ENCODE measurements at regions not wholly inside any gene's neighbourhood (a gene's known extent, or its start where the extent isn't known, plus 50 kb on each side); places are given as distances from the start of the nearest gene placed in this dataset.
A peak's percentile ranks its signal among the peaks of the same experiment; 100 is the strongest.

DNA sequence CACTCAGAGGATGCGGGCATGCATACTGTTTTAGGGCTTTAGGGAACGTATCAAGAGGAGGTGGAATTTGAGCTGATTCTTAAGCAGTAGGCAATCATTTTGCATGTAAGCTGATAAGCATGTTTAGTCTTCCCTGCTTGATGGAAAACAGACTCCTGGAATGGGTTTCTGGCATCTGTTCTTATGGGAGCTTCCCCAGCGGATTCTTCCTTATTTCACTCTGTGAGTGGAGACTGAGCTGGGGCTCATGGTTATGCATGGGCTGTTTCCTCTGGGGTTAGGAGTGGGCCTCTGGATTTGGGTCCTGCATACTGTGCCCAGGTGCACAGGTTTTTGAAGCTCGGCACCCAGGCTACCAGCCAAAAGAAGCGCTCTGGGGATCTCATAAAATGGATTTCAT lies 93.4 kb downstream of the DIRAS3 start:
- Histone ChIP-seq H3K27ac (no peak overlapping the region), H3K4me1 (peaks cover 0 to 21% (median 6%) of the 10 kb centered on the region in 12 donors), H3K4me3 (no peak overlapping the region), H3K36me3 (no peaks in the 10 kb centered on the region), H3K9me3 (peaks cover 0 to 2% (median 0%) of the 10 kb centered on the region in 12 donors), H3K27me3 (no peaks in the 10 kb centered on the region)
- intact Hi-C loops (cut with DNase I) = no loop called here
- DNase-seq = peak in 1 of 5 donors; percentile 13
- peak; percentile 44 to 75 (median 66) for ATAC-seq
- WGBS, 4 donors = 37 to 42% (median 41%) methylated on average over 4 to 5 of the region's 5 CpGs
- no peak for TF ChIP-seq CTCF (IDR thresholded peaks at IDR 0.05)

- Histone ChIP-seq H3K27ac (no peak overlapping the region), H3K9me3 (no peaks in the 10 kb centered on the region), H3K4me1 (peaks cover 0 to 21% (median 7%) of the 10 kb centered on the region in 12 donors), H3K4me3 (no peak overlapping the region), H3K27me3 (no peaks in the 10 kb centered on the region), H3K36me3 (no peaks in the 10 kb centered on the region)
- intact Hi-C loops (cut with DNase I) = no loop called here
- ATAC-seq (no peak), DNase-seq (no peak)
- TF ChIP-seq CTCF (IDR thresholded peaks at IDR 0.05) (no peak), POLR2A (IDR thresholded peaks at IDR 0.05) (no peak)
Measured at GRCh38 chr1:67956116-67956515, 94.3 kb downstream of the DIRAS3 start.

GRCh38 chr1:67955591-67955990 lies 94.8 kb downstream of the DIRAS3 start:
- 83 to 90% (median 84%) methylated on average over 2 of the region's 2 CpGs for WGBS, 4 donors
- no peak overlapping the region for H3K4me3 ChIP-seq
- peaks cover 0 to 21% (median 7%) of the 10 kb centered on the region in 12 donors for H3K4me1 ChIP-seq
- DNase-seq (no peak), ATAC-seq (no peak)
- no peaks in the 10 kb centered on the region for H3K27me3 ChIP-seq
- H3K9me3 ChIP-seq = no peaks in the 10 kb centered on the region
- intact Hi-C loops (cut with DNase I) = no loop called here
- no peaks in the 10 kb centered on the region for H3K36me3 ChIP-seq
- TF ChIP-seq CTCF (IDR thresholded peaks at IDR 0.05) = no peak
- TF ChIP-seq POLR2A (IDR thresholded peaks at IDR 0.05) = no peak
- no peak overlapping the region for H3K27ac ChIP-seq

DNA sequence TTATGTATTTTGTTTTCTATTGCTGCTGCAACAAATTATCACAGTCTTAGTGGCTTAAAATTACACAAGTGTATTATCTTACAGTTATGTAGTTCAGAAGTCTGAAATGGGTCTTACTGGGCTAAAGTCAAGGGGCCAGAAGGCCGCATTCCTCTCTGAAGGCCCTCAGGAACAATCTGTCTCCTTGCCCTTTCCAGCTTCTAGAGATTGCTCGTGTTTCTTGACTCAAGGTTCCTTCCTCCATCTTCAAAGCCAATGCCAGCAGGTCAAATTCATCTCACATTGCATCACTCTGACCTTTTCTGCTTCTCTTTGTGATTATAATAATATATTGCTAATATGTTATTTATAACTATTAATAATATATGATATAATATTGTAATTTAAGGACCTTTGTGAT lies 97.1 kb downstream of the DIRAS3 start:
- no peak overlapping the region for H3K4me3 ChIP-seq
- H3K36me3 ChIP-seq = no peaks in the 10 kb centered on the region
- peaks cover 0 to 21% (median 7%) of the 10 kb centered on the region in 12 donors for H3K4me1 ChIP-seq
- H3K9me3 ChIP-seq = no peaks in the 10 kb centered on the region
- 76 to 77% (median 76%) methylated on average over 2 of the region's 2 CpGs for WGBS, 4 donors
- no peak for DNase-seq
- ATAC-seq = no peak
- no peak overlapping the region for H3K27ac ChIP-seq
- H3K27me3 ChIP-seq = no peaks in the 10 kb centered on the region
- intact Hi-C loops (cut with DNase I) = no loop called here
- TF ChIP-seq CTCF (IDR thresholded peaks at IDR 0.05) (no peak), POLR2A (IDR thresholded peaks at IDR 0.05) (no peak)

Data from heart left ventricle (tissue), 16 donors.